RWPE1 (cell line): ENCODE measurements at regions not wholly inside any gene's neighbourhood (a gene's known extent, or its start where the extent isn't known, plus 50 kb on each side); places are given as distances from the start of the nearest gene placed in this dataset.
A peak's percentile ranks its signal among the peaks of the same experiment; 100 is the strongest.

Source experiments
- CTCF ChIA-PET: fragments of 350-600 bp; sonication (Branson Sonifier 250); formaldehyde crosslinking; extraction: SDS; loops from one replicate; lab custom pipeline; 2021; lab: Yijun Ruan, JAX
- POLR2A ChIA-PET: fragments of 400-600 bp; formaldehyde crosslinking; extraction: SDS; loops from one replicate; lab custom pipeline; 2020; ENCODE audit warnings: antibody characterized with exemption; ENCODE audit not compliant: low non-redundant PET; lab: Yijun Ruan, JAX
- DNase-seq: peaks from one replicate; pipeline ENCODE4 v3.0.0; 2012; ENCODE audit warnings: low spot score
- H3K27ac ChIP-seq: fragments of 450-650 bp; 2 replicates; pipeline ENCODE4 v1.5.1; 2017
- CTCF ChIP-seq: fragments of 450-650 bp; conservative IDR thresholded peaks from 2 replicates; pipeline ENCODE4 v1.5.1; 2017; ENCODE audit warnings: low read depth, mild to moderate bottlenecking

- no peak for TF ChIP-seq CTCF
- peak overlapping the region; percentile 63 for H3K27ac ChIP-seq
- ChIA-PET CTCF (no interaction called here), POLR2A (no interaction called here)
- no peak for DNase-seq
Measured at GRCh38 chr13:110070046-110070445, 236.9 kb downstream of the COL4A1 start.

GRCh38 chr13:110068176-110068473 lies 238.8 kb downstream of the COL4A1 start:
- no peak for DNase-seq
- ChIA-PET POLR2A (no interaction called here), CTCF (no interaction called here)
- H3K27ac ChIP-seq = no peak overlapping the region
- TF ChIP-seq CTCF = no peak

GRCh38 chr13:110067355-110068175 lies 239.4 kb downstream of the COL4A1 start:
- ChIA-PET CTCF (no interaction called here), POLR2A (no interaction called here)
- TF ChIP-seq CTCF = no peak
- DNase-seq = no peak
- no peak overlapping the region for H3K27ac ChIP-seq

GRCh38 chr13:110065780-110066179 lies 241.2 kb downstream of the COL4A1 start:
- no peak for DNase-seq
- ChIA-PET POLR2A (no interaction called here), CTCF (no interaction called here)
- TF ChIP-seq CTCF = no peak
- H3K27ac ChIP-seq = no peak overlapping the region

- POLR2A ChIA-PET = no interaction called here
- no peak for DNase-seq
- no peak for TF ChIP-seq CTCF
- no peak overlapping the region for H3K27ac ChIP-seq
- CTCF ChIA-PET = interaction anchor here (0.6 kb wide), 1 partner anchor 88 kb away, joined by 3 read pairs; no protein-coding TSS in a partner anchor
Measured at GRCh38 chr13:110063490-110064421, 243.2 kb downstream of the COL4A1 start.

GRCh38 chr13:110062777-110063442 lies 244.0 kb downstream of the COL4A1 start:
- H3K27ac ChIP-seq = peak overlapping the region; percentile 28; the same call in 1 of the 2 replicates
- no peak for DNase-seq
- CTCF ChIA-PET = interaction anchor here (0.6 to 1.0 kb wide), 2 partner anchors 53 to 87 kb away, joined by 3 read pairs; no protein-coding TSS in a partner anchor
- POLR2A ChIA-PET = no interaction called here
- no peak for TF ChIP-seq CTCF
